Breast epithelium (tissue), 4 donors: ENCODE measurements at regions not wholly inside any gene's neighbourhood (a gene's known extent, or its start where the extent isn't known, plus 50 kb on each side); places are given as distances from the start of the nearest gene placed in this dataset.

Source experiments
- DNase-seq, 2 donors: peaks; one replicate each; pipeline ENCODE4 v3.0.0-alpha.2; 2019; ENCODE audit warnings: low spot score in 2 of 2
- H3K27ac ChIP-seq, 2 donors: fragments of 200-600 bp; sonication (generic) in 1 of 2; one replicate each; pipeline ENCODE4 v1.5.1; 2016 to 2019; ENCODE audit warnings: mild to moderate bottlenecking in 1 of 2
- H3K27me3 ChIP-seq, 2 donors: fragments of 200-600 bp; sonication (generic) in 1 of 2; one replicate each; pipeline versions ENCODE4 v1.5.1 to v1.6.0; 2017 to 2019; ENCODE audit warnings: control low read depth in 1 of 2, mild to moderate bottlenecking in 1 of 2
- H3K36me3 ChIP-seq: fragments of 200-600 bp; one replicate; pipeline ENCODE4 v1.5.1; 2019
- H3K4me1 ChIP-seq, 2 donors: fragments of 200-600 bp; sonication (generic); one replicate each; pipeline ENCODE4 v1.5.1; 2016 to 2019; ENCODE audit warnings: control low read depth in 1 of 2
- H3K4me3 ChIP-seq, 3 donors: fragments of 200-600 bp; sonication (generic); 1 replicate in 2 of 3; 2 replicates in 1 of 3; pipeline ENCODE4 v1.5.1; 2016 to 2019; ENCODE audit warnings: mild to moderate bottlenecking in 3 of 3, moderate library complexity in 2 of 3
- H3K9me3 ChIP-seq, 2 donors: fragments of 200-600 bp; sonication (generic) in 1 of 2; one replicate each; pipeline ENCODE4 v1.5.1; 2016 to 2019; ENCODE audit warnings: control low read depth in 1 of 2
- CTCF ChIP-seq, 3 donors: fragments of 450-650 bp; IDR thresholded peaks; one replicate each; pipeline ENCODE4 v1.5.1; 2016 to 2017; ENCODE audit warnings: antibody characterized with exemption in 3 of 3, mild to moderate bottlenecking in 3 of 3, moderate library complexity in 3 of 3
- POLR2A ChIP-seq: fragments of 450-650 bp; IDR thresholded peaks from one replicate; pipeline ENCODE4 v1.6.1; 2016; ENCODE audit warnings: antibody characterized with exemption, mild to moderate bottlenecking, moderate library complexity
- POLR2AphosphoS5 ChIP-seq, 3 donors: sonication (generic); formaldehyde crosslinking; IDR thresholded peaks; one replicate each; pipeline ENCODE4 v1.6.1; 2017; ENCODE audit warnings: antibody characterized with exemption in 3 of 3
- intact Hi-C: fragments of 100-400 bp; cut with DNase I; formaldehyde crosslinking; loops from one replicate; pipeline ENCODE4 v1.15.1; 2023; ENCODE audit warnings: low total_unique reads

DNA sequence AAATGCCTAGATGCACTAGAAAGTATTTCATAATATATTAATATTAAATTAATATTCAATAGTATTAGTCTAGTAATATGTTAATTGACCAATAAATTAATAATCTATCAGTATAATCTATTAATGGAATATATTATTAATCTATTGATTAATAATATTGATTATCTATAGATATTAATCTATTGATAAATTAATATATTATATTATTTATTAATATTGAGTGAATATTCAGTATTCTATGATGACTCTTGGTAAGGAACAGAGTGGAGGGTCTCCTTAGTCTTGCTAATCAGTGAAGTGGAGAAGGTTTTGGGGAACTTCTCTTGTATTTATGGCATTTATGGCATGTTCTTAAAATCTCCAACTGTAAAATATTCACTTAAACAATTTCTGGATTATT is 679.3 kb upstream of the FLRT2 start:
- DNase-seq: no peak
- Histone ChIP-seq H3K9me3 (no peaks in the 10 kb centered on the region), H3K27me3 (no peaks in the 10 kb centered on the region), H3K4me3 (no peak overlapping the region), H3K27ac (no peak overlapping the region), H3K4me1 (no peaks in the 10 kb centered on the region), H3K36me3 (no peaks in the 10 kb centered on the region)
- TF ChIP-seq POLR2A (no peak), POLR2AphosphoS5 (IDR thresholded peaks at IDR 0.05) (no peak), CTCF (IDR thresholded peaks at IDR 0.05) (no peak)
- intact Hi-C loops: no loop called here

- Histone ChIP-seq H3K36me3 (no peaks in the 10 kb centered on the region), H3K27ac (no peak overlapping the region), H3K9me3 (no peaks in the 10 kb centered on the region), H3K27me3 (no peaks in the 10 kb centered on the region), H3K4me3 (no peak overlapping the region), H3K4me1 (no peaks in the 10 kb centered on the region)
- intact Hi-C loops: no loop called here
- TF ChIP-seq CTCF (IDR thresholded peaks at IDR 0.05) (no peak), POLR2A (no peak), POLR2AphosphoS5 (IDR thresholded peaks at IDR 0.05) (no peak)
- no peak for DNase-seq
Observed at GRCh38 chr14:84856751-84857534, 673.0 kb upstream of the FLRT2 start.

GRCh38 chr14:84857571-84857970 is 672.4 kb upstream of the FLRT2 start:
- no peak overlapping the region for H3K27ac ChIP-seq
- no peaks in the 10 kb centered on the region for H3K9me3 ChIP-seq
- no peaks in the 10 kb centered on the region for H3K27me3 ChIP-seq
- H3K36me3 ChIP-seq: no peaks in the 10 kb centered on the region
- no peak overlapping the region for H3K4me3 ChIP-seq
- TF ChIP-seq CTCF (IDR thresholded peaks at IDR 0.05): no peak
- no peak for TF ChIP-seq POLR2A
- no peak for TF ChIP-seq POLR2AphosphoS5 (IDR thresholded peaks at IDR 0.05)
- no peak for DNase-seq
- intact Hi-C loops: no loop called here
- H3K4me1 ChIP-seq: no peaks in the 10 kb centered on the region

- DNase-seq: no peak
- Histone ChIP-seq H3K4me3 (no peak overlapping the region), H3K36me3 (no peaks in the 10 kb centered on the region), H3K27ac (no peak overlapping the region), H3K4me1 (no peaks in the 10 kb centered on the region), H3K27me3 (no peaks in the 10 kb centered on the region), H3K9me3 (no peaks in the 10 kb centered on the region)
- TF ChIP-seq POLR2AphosphoS5 (IDR thresholded peaks at IDR 0.05) (no peak), CTCF (IDR thresholded peaks at IDR 0.05) (no peak)
- intact Hi-C loops: no loop called here
Observed at GRCh38 chr14:84859116-84859515, 670.8 kb upstream of the FLRT2 start.

DNA sequence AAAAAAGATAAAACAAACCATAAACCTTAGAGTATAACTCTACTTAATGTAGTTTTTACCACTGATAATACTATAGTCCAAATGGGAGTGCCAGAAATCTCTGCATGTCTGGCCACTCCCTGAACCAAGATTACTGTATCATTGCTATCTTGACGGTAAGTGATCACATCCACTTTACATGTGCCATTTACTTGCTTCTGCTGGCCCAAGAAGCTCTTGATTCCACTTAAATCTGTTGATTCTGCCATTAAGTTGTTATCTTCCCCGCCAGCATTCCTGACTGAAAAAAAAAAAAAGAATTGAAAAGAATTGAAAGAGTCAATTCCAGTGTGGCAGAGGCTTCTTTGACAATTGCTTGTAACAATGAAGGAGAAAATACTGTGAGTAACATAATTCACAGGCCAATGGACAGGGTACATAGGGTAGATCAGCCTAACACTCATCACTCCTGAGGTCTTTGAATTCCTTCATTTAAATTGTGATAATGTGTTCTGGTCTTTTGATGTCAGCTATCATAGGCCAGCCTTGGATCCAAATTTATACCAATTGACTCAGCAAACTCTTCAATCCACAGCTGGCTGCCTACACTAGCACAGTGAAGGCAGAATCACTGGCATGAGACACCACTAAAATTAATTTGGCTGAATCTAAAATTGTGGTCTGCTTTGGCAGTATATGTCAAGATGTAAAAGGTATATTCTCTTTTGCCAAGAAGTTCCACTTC is 665.2 kb upstream of the FLRT2 start:
- H3K9me3 ChIP-seq: no peaks in the 10 kb centered on the region
- no peak for DNase-seq
- no peaks in the 10 kb centered on the region for H3K27me3 ChIP-seq
- no peaks in the 10 kb centered on the region for H3K4me1 ChIP-seq
- TF ChIP-seq CTCF (IDR thresholded peaks at IDR 0.05) (no peak), POLR2A (no peak), POLR2AphosphoS5 (IDR thresholded peaks at IDR 0.05) (no peak)
- intact Hi-C loops: no loop called here
- H3K36me3 ChIP-seq: no peaks in the 10 kb centered on the region
- H3K4me3 ChIP-seq: no peak overlapping the region
- H3K27ac ChIP-seq: no peak overlapping the region
